GM23248 (cell line): ENCODE measurements at regions not wholly inside any gene's neighbourhood (a gene's known extent, or its start where the extent isn't known, plus 50 kb on each side); places are given as distances from the start of the nearest gene placed in this dataset.

Experiments used
- EZH2 ChIP-seq: fragments of 200-600 bp; sonication (generic); IDR thresholded peaks from 2 replicates; pipeline ENCODE4 v1.6.1; 2018; ENCODE audit warnings: antibody characterized with exemption, mild to moderate bottlenecking; ENCODE audit not compliant: insufficient read depth, poor library complexity, severe bottlenecking
- EZH2phosphoT487 ChIP-seq: fragments of 200-600 bp; sonication (generic); IDR thresholded peaks from 2 replicates; pipeline ENCODE4 v1.6.1; 2018; ENCODE audit warnings: antibody characterized with exemption, moderate library complexity, mild to moderate bottlenecking, low read depth; ENCODE audit not compliant: insufficient read depth

DNA sequence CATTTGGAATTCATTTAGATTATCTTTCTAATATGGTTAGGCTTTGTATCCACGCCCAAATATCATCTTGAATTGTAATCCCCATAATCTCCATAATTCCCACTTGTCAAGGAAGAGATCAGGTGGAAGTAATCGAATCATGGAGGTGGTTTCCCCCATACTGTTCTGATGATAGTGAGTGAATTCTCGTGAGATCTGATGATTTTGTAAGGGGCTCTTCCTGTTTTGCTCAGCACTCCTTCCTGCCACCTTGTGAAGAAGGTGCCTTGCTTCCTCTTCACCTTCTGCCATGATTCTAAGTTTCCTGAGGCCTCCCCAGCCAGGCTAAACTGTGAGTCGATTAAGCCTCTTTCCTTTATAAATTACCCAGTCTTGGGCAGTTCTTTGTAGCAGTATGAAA lies 527.5 kb upstream of the ARRDC3 start:
- no peak for TF ChIP-seq EZH2
- TF ChIP-seq EZH2phosphoT487 = no peak
